Fibroblast of villous mesenchyme (primary cell): ENCODE measurements at regions not wholly inside any gene's neighbourhood (a gene's known extent, or its start where the extent isn't known, plus 50 kb on each side); places are given as distances from the start of the nearest gene placed in this dataset.
"Not testable (repeated sequence)": the region's sequence is repeated elsewhere in the genome, so short reads cannot be mapped to it uniquely, and the experiment has no call there.

ENCODE experiments used
- DNase-seq: peaks from one replicate; pipeline ENCODE4 v3.0.0-alpha.2; 2010; ENCODE audit warnings: low read depth
- H3K4me3 ChIP-seq: 2 replicates; pipeline ENCODE4 v1.5.1; 2011; ENCODE audit warnings: low read depth, mild to moderate bottlenecking, low read length
- TF ChIP-seq, protein P1 (sequence below): IDR thresholded peaks from 2 replicates; pipeline ENCODE4 v1.5.1; 2012; ENCODE audit warnings: low read depth, mild to moderate bottlenecking, low read length; ENCODE audit not compliant: insufficient read depth

DNA sequence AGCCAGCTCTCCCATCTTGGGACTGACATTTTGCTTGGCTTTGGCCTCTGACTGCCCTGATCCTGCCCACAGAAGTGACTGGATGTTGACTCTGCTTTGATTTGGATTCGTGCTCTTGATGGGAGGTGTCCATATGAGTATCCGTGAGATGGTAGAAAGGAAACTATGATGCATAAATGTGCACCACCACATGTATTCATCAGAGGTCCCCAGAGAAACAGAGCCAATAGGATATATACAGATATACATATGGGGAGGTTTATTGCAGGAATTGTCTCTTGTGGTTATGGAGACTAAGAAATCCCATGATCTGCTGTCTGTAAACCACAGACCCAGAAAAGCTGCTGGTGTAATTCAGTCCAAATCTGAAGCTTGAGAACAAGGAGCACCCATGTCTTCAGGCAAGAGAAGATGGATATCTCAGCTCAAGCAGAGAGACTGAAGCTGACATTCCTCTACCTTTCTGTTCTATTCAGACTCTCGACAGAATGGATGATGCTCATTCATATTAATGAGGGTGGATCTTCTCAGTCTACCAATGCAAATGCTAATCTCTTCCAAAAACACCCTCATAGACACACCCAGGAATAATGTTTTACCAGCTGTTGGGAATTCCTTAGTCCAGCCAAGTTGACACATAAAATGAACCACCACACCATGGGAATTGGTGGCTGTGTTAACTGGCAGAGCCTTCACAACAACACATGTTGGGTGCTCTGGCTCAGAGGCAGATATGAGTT lies 390.7 kb downstream of the CCSER2 start:
- no peak for DNase-seq
- H3K4me3 ChIP-seq = no peak overlapping the region
- TF ChIP-seq, protein P1, sequence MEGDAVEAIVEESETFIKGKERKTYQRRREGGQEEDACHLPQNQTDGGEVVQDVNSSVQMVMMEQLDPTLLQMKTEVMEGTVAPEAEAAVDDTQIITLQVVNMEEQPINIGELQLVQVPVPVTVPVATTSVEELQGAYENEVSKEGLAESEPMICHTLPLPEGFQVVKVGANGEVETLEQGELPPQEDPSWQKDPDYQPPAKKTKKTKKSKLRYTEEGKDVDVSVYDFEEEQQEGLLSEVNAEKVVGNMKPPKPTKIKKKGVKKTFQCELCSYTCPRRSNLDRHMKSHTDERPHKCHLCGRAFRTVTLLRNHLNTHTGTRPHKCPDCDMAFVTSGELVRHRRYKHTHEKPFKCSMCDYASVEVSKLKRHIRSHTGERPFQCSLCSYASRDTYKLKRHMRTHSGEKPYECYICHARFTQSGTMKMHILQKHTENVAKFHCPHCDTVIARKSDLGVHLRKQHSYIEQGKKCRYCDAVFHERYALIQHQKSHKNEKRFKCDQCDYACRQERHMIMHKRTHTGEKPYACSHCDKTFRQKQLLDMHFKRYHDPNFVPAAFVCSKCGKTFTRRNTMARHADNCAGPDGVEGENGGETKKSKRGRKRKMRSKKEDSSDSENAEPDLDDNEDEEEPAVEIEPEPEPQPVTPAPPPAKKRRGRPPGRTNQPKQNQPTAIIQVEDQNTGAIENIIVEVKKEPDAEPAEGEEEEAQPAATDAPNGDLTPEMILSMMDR = no peak

DNA sequence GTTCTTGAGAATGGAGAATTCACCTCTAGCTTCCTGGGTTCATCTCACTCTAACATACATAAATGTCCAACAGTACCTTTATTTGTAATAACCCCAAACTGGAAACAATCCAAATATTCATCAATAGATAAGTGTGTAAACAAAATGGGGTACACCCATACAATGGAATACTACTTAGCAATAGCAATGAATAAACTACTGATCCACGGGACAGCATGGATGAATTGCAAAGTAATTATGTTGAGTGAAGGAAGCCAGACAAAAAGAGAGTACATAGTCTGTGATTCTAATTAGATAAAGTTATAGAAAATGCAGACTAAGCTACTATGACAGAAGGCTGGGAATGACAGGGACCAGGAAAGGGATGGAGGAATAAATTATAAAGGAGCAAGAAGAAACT lies 391.3 kb downstream of the CCSER2 start:
- no peak for DNase-seq
- TF ChIP-seq, protein P1 = no peak
- no peak overlapping the region for H3K4me3 ChIP-seq

GRCh38 chr10:84727398-84727797 lies 399.0 kb downstream of the CCSER2 start:
- TF ChIP-seq, protein P1 = no peak
- no peak for DNase-seq
- H3K4me3 ChIP-seq = no peak overlapping the region

GRCh38 chr10:84739126-84739525 lies 410.7 kb downstream of the CCSER2 start:
- not testable (repeated sequence) for DNase-seq, H3K4me3 ChIP-seq

DNA sequence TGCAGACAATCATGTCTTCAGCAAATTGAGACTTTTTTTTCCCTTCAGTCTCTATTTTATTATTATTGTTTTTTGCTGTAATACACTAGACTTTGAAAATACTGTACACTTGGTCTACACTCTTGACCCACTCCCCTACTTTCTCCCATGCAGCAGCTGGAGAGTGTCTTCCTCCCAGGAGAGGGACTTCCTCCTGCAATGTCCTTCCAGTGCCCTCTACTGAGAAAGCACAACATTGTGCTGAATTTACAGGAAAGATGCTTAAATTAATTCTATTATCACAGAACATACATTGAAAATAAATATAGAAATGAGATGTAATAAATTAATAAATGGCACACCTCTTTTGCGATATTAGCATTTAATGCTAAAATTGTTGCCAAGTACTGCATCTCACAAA lies 411.3 kb downstream of the CCSER2 start:
- DNase-seq = no peak
- TF ChIP-seq, protein P1 = no peak

GRCh38 chr10:84743483-84743882 lies 415.1 kb downstream of the CCSER2 start:
- no peak for DNase-seq
- H3K4me3 ChIP-seq = no peak overlapping the region
- TF ChIP-seq, protein P1 = peak; percentile 5

More for the DNA sequence above, 411.3 kb downstream of the CCSER2 start:
- no peak overlapping the region for H3K4me3 ChIP-seq

DNA sequence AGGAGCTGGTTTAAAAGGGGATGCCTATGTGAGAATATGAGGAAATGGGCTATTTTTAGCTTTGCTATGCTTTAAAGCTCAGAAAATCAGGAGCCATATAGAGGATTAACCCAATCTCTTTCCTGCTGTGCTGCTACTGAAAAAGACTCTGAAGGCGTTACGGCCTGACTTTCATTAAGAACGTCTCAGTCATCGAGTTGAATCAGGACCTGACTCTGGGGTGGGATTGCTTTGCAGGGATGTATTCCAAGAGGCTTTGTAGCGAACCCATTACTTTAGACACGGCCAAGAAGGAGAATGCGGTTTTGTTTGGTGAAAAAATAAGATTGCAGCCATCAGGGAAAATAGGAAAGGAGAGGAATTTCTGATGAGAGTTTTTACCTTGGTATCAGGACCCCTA lies 426.9 kb downstream of the CCSER2 start:
- TF ChIP-seq, protein P1 = no peak
- H3K4me3 ChIP-seq = no peak overlapping the region
- DNase-seq = no peak

DNA sequence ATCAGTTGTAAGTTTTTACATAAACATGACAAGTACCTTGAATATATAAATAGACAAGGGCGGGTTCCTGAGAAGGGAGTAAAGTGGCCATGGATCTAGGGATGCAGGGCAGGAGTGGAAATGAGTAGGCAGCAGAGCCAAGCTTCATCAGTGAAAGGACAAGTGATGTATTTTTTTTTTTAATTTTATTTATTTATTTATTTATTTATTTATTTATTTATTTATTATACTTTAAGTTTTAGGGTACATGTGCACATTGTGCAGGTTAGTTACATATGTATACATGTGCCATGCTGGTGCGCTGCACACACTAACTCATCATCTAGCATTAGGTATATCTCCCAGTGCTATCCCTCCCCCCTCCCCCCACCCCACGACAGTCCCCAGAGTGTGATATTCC lies 428.3 kb downstream of the CCSER2 start:
- not testable (repeated sequence) for DNase-seq, H3K4me3 ChIP-seq

GRCh38 chr10:84761994-84762614 lies 433.7 kb downstream of the CCSER2 start:
- not testable (repeated sequence) for H3K4me3 ChIP-seq, DNase-seq
